HG03432 (cell line): ENCODE measurements at regions not wholly inside any gene's neighbourhood (a gene's known extent, or its start where the extent isn't known, plus 50 kb on each side); places are given as distances from the start of the nearest gene placed in this dataset.

Experiments used
- ATAC-seq: cut with Tn5 transposase; IDR thresholded peaks from one replicate; pipeline ENCODE4 v1.9.1; 2021; ENCODE audit warnings: mild to moderate bottlenecking, moderate library complexity; ENCODE audit not compliant: unreplicated experiment

GRCh38 chrX:96615448-96615847 lies 69.2 kb upstream of the DIAPH2 start:
- ATAC-seq: no peak

GRCh38 chrX:96619588-96619987 lies 65.1 kb upstream of the DIAPH2 start:
- ATAC-seq: no peak

DNA sequence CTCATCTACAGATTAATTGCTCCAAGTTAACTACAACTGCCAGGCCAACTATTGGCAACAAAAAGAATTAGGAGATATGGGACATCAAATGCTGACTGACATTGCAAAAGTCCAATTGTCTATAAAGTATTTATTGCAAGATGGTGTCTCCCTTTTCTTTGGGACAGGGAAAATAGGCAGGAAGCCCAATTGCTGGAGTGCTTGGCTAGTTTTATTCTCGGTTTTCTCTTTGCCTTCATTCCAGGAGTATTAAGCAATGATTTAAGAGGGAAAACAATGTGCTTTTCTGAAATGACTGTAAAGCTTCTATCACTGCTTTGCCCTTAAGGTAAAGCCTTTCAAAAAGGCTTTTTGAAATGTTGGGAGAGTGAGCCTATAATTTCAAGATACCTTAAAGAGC lies 62.8 kb upstream of the DIAPH2 start:
- ATAC-seq: no peak
